Lung (tissue), 11 donors: ENCODE measurements at regions not wholly inside any gene's neighbourhood (a gene's known extent, or its start where the extent isn't known, plus 50 kb on each side); places are given as distances from the start of the nearest gene placed in this dataset.

ENCODE experiments used
- ATAC-seq: fragments of 200-7000 bp; cut with Tn5 transposase; one replicate; pipeline ENCODE4 v1.9.1; 2020; ENCODE audit warnings: moderate number of reproducible peaks; ENCODE audit not compliant: insufficient read depth, low FRiP score
- DNase-seq, 3 donors: peaks; one replicate each; pipeline ENCODE4 v3.0.0-alpha.2; 2013 to 2017
- H3K27ac ChIP-seq, 2 donors: one replicate each; pipeline ENCODE4 v1.5.1; 2013; ENCODE audit warnings: mild to moderate bottlenecking in 2 of 2, moderate library complexity in 2 of 2, control low read depth in 1 of 2, inconsistent platforms in 1 of 2, low read depth in 1 of 2, low read length in 1 of 2
- H3K27me3 ChIP-seq, 3 donors: one replicate each; pipeline ENCODE4 v1.5.1; 2013; ENCODE audit warnings: low read length in 2 of 3; ENCODE audit not compliant: control insufficient read depth in 3 of 3, insufficient read depth in 3 of 3
- H3K36me3 ChIP-seq, 4 donors: one replicate each; pipeline ENCODE4 v1.5.1; 2013; ENCODE audit warnings: low read length in 4 of 4, mild to moderate bottlenecking in 1 of 4, moderate library complexity in 1 of 4; ENCODE audit not compliant: control insufficient read depth in 4 of 4, insufficient read depth in 4 of 4
- H3K4me1 ChIP-seq, 5 donors: one replicate each; pipeline ENCODE4 v1.5.1; 2013; ENCODE audit warnings: low read length in 5 of 5, mild to moderate bottlenecking in 2 of 5, moderate library complexity in 1 of 5; ENCODE audit not compliant: control insufficient read depth in 5 of 5, insufficient read depth in 5 of 5
- H3K4me3 ChIP-seq: one replicate; pipeline ENCODE4 v1.5.1; 2013; ENCODE audit warnings: mild to moderate bottlenecking, control low read depth, moderate library complexity
- H3K9ac ChIP-seq, 2 donors: one replicate each; pipeline ENCODE4 v1.5.1; 2013; ENCODE audit warnings: low read length in 2 of 2, control low read depth in 1 of 2; ENCODE audit not compliant: insufficient read depth in 1 of 2
- H3K9me3 ChIP-seq, 4 donors: one replicate each; pipeline ENCODE4 v1.5.1; 2013; ENCODE audit warnings: low read length in 3 of 4, mild to moderate bottlenecking in 1 of 4, moderate library complexity in 1 of 4; ENCODE audit not compliant: control insufficient read depth in 4 of 4, insufficient read depth in 3 of 4
- CTCF ChIP-seq: IDR thresholded peaks from 2 replicates; pipeline ENCODE4 v1.5.1; 2012; ENCODE audit warnings: mild to moderate bottlenecking; ENCODE audit errors: control extremely low read depth, extremely low read depth
- WGBS, 2 donors: extraction: QIAGEN DNeasy Blood & Tissue Kit; methylation state at CpG; one replicate each; pipeline ENCODE4 v1.1.7; 2013; 5-methylcytosine and 5-hydroxymethylcytosine counted together
- donor health status: control.
- donor health status: control.
- donor health status: Bipolar disorder and iron deficiency.
- donor health status: healthy.
- donor health status: DM: yes; HTN: yes; CAD: no.

GRCh38 chr13:63910511-63910910 is 2494.9 kb upstream of the PCDH20 start:
- Histone ChIP-seq H3K4me1 (peaks cover 0 to 2% (median 0%) of the 10 kb centered on the region in 5 donors), H3K9me3 (no peaks in the 10 kb centered on the region), H3K27ac (no peak overlapping the region), H3K4me3 (no peak overlapping the region), H3K9ac (no peak overlapping the region), H3K36me3 (no peaks in the 10 kb centered on the region), H3K27me3 (no peaks in the 10 kb centered on the region)
- TF ChIP-seq CTCF = no peak
- DNase-seq (peak; percentile 11 to 50 (median 25)), ATAC-seq (no peak)
- 39 to 52% methylated on average over 10 of the region's 10 CpGs for WGBS, 2 donors

- ATAC-seq (no peak), DNase-seq (no peak)
- H3K27ac ChIP-seq = no peak overlapping the region
- H3K36me3 ChIP-seq = no peaks in the 10 kb centered on the region
- H3K9me3 ChIP-seq = no peaks in the 10 kb centered on the region
- H3K4me3 ChIP-seq = no peak overlapping the region
- no peaks in the 10 kb centered on the region for H3K27me3 ChIP-seq
- H3K4me1 ChIP-seq = peaks cover 0 to 2% (median 0%) of the 10 kb centered on the region in 5 donors
- 81 to 91% methylated on average over 6 of the region's 6 CpGs for WGBS, 2 donors
- TF ChIP-seq CTCF = no peak
- H3K9ac ChIP-seq = no peak overlapping the region
Measured at GRCh38 chr13:63909726-63910375, 2494.2 kb upstream of the PCDH20 start.

- ATAC-seq (no peak), DNase-seq (no peak)
- Histone ChIP-seq H3K27me3 (no peaks in the 10 kb centered on the region), H3K4me3 (no peak overlapping the region), H3K9me3 (peaks cover 0 to 1% (median 0%) of the 10 kb centered on the region in 4 donors), H3K9ac (no peak overlapping the region), H3K4me1 (no peaks in the 10 kb centered on the region), H3K27ac (no peak overlapping the region), H3K36me3 (no peaks in the 10 kb centered on the region)
- 91 to 92% methylated on average over 9 of the region's 9 CpGs for WGBS, 2 donors
- TF ChIP-seq CTCF = no peak
Measured at GRCh38 chr13:63902141-63902540, 2486.5 kb upstream of the PCDH20 start.

- no peaks in the 10 kb centered on the region for H3K36me3 ChIP-seq
- WGBS, 2 donors = 87 to 90% methylated on average over 5 of the region's 5 CpGs
- H3K27ac ChIP-seq = no peak overlapping the region
- peaks cover 0 to 2% (median 0%) of the 10 kb centered on the region in 5 donors for H3K4me1 ChIP-seq
- peaks cover 0 to 1% (median 0%) of the 10 kb centered on the region in 4 donors for H3K9me3 ChIP-seq
- ATAC-seq (no peak), DNase-seq (no peak)
- TF ChIP-seq CTCF = no peak
- no peaks in the 10 kb centered on the region for H3K27me3 ChIP-seq
- no peak overlapping the region for H3K9ac ChIP-seq
- H3K4me3 ChIP-seq = no peak overlapping the region
Measured at GRCh38 chr13:63901630-63902029, 2486.0 kb upstream of the PCDH20 start.
